Mucosa of rectum (tissue), 2 donors: ENCODE measurements at regions not wholly inside any gene's neighbourhood (a gene's known extent, or its start where the extent isn't known, plus 50 kb on each side); places are given as distances from the start of the nearest gene placed in this dataset.
"Not testable (repeated sequence)": the region's sequence is repeated elsewhere in the genome, so short reads cannot be mapped to it uniquely, and the experiment has no call there.

Source experiments
- H3K27ac ChIP-seq, 2 donors: one replicate each; pipeline ENCODE4 v1.7.0; 2013; ENCODE audit warnings: inconsistent platforms in 2 of 2, low read depth in 2 of 2, low read length in 2 of 2
- H3K27me3 ChIP-seq, 2 donors: one replicate each; pipeline ENCODE4 v1.7.0; 2013; ENCODE audit warnings: low read length in 2 of 2; ENCODE audit not compliant: control insufficient read depth in 2 of 2, insufficient read depth in 2 of 2
- H3K36me3 ChIP-seq, 2 donors: one replicate each; pipeline ENCODE4 v1.7.0; 2013; ENCODE audit warnings: low read length in 2 of 2; ENCODE audit not compliant: control insufficient read depth in 2 of 2, insufficient read depth in 2 of 2
- H3K4me1 ChIP-seq, 2 donors: one replicate each; pipeline ENCODE4 v1.7.0; 2013; ENCODE audit warnings: low read length in 2 of 2, mild to moderate bottlenecking in 1 of 2; ENCODE audit not compliant: control insufficient read depth in 2 of 2, insufficient read depth in 2 of 2
- H3K4me3 ChIP-seq, 2 donors: one replicate each; pipeline ENCODE4 v1.7.0; 2013; ENCODE audit warnings: low read length in 2 of 2
- H3K9ac ChIP-seq, 2 donors: one replicate each; pipeline ENCODE4 v1.7.0; 2013; ENCODE audit warnings: low read length in 2 of 2, low read depth in 1 of 2, mild to moderate bottlenecking in 1 of 2
- H3K9me3 ChIP-seq, 2 donors: one replicate each; pipeline ENCODE4 v1.7.0; 2013; ENCODE audit warnings: low read length in 2 of 2; ENCODE audit not compliant: control insufficient read depth in 2 of 2
- donor health status: healthy.
- donor health status: Normal muscosa, but diverticular disease.

DNA sequence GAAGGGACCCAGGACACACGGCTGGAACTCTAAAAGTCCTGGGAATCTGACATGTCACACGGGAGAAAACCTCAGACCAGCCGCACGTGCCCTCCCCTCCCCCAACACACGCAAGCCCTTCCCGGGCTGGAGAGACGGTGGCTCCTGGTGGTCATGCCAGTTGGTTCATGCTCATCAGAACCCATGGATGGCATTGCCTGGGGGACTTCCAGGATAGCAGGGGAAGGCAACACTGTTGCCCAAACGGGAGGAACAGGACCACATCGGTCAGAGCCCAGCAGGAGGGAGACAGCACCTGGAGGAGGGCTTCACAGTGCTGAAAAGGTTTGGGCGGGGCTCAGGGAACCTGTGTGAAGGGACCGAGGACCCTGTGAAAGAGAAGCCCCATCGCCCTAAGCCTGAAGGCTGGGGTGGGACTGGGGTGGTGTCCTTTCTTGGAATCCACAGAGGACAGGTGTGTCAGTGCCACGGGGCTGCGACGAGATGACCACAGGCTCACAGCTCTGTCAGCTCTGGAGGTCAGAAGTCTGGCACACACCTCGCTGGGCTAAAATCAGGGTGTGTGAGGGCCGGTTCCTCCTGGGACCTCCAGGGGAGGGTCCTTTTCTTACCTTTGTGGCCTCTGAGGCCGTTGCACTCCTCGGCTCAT is 151.7 kb upstream of the ZNF469 start:
- not testable (repeated sequence) for H3K36me3 ChIP-seq, H3K27ac ChIP-seq, H3K9me3 ChIP-seq, H3K4me1 ChIP-seq, H3K4me3 ChIP-seq, H3K9ac ChIP-seq, H3K27me3 ChIP-seq

DNA sequence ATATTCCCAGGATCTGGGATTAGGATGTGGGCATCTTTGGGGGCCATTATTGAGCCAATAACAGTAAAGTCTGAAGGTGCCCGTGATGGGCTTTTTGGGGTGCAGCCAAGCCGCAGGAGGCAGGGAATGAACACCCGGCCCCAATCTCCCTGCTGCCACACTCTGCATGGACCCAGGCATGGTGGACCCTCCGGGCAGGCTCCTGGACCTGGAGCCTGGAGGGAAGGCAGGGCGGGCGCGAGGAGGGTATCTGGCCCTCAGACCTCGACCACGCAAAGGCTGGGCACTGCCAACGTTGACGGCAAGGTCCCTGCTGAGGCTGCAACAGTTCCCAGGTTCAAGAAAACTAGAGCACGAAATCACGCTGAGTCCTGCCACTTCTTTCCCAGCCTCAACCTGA is 150.9 kb upstream of the ZNF469 start:
- not testable (repeated sequence) for H3K9ac ChIP-seq, H3K27me3 ChIP-seq, H3K36me3 ChIP-seq, H3K27ac ChIP-seq, H3K4me3 ChIP-seq, H3K9me3 ChIP-seq, H3K4me1 ChIP-seq

DNA sequence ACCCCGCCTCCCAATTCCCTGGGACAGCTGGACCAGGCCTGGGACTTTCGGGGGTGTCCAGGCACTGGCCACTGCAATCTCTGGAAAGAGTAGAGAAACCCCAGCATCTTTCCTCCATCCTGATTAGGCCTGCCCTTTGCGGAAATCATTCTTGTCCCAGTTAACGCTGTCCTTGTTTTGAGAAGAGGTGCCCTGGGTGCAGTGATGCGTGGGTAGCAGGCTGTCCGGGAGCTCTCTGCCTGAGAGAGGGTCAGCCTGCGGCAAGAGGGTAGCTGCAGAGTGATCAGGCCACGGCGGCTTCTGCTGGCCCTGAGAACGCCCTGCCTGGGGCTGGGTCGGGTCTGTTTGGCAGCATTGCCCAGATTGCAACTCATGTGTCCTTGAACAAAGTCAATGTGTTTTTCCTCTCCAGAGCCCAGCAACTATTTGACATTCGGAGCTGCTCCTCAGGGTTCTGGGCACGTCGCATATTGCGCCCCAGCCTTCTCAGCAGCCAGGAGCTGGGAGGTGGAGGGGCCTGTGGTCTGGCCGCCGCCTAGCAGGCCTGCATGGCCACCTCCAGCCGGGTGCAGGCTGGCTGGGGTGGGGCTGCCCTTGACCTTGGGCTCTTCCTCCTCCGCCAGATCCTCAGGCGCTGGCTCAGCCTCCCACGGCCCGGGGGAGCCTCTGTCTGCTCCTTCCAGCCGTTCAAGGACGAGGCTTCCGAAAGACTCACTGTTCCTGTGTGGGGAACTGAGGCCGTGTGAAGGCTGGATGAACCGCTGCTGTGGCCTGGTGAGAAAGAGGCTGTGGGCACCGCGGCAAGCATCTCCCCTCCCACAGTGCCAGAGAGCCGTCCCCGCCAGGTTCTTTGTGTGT is 150.1 kb upstream of the ZNF469 start:
- H3K4me3 ChIP-seq, H3K9ac ChIP-seq, H3K27ac ChIP-seq, H3K4me1 ChIP-seq, H3K27me3 ChIP-seq, H3K9me3 ChIP-seq, H3K36me3 ChIP-seq: not testable (repeated sequence)

DNA sequence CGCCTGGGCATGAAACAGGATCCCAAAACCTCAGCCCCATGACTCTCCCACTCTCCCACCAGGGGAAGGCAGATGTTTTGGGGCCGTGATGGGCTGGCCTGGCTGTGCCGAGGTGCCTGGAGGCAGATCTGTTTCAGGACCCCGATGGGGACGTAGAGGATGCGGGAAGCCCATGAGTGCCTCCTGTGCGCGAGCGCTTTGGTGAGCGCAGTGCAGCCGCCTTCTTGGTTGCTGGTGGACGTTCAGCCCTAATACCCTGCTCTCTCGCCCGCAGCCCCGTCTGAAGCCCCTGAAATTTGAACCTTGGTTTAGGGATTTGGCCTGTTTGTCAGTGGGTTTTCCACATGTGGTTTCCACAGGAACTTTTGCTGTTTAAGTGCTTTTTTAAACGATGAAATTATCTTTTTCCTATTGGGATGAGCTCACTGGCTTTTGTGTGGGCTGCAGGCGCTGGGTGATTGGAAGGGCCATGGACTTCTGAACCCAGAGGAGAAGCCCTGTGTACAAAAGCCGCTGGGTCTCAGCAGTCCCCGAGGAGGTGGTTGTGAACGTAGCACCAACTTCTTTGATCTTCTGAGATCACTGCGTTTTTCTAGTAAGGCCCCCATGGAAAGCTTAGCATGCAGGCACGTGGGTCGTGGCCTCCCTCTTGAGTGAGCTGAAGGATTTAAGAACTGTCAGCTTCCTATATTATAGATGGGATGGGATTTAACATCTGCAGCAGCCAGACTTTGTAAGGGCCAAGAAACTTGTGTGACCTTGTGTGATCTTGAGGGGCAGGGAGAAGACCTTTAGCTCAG is 148.9 kb upstream of the ZNF469 start:
- not testable (repeated sequence) for H3K9ac ChIP-seq, H3K4me1 ChIP-seq, H3K27ac ChIP-seq, H3K9me3 ChIP-seq, H3K27me3 ChIP-seq, H3K4me3 ChIP-seq, H3K36me3 ChIP-seq

DNA sequence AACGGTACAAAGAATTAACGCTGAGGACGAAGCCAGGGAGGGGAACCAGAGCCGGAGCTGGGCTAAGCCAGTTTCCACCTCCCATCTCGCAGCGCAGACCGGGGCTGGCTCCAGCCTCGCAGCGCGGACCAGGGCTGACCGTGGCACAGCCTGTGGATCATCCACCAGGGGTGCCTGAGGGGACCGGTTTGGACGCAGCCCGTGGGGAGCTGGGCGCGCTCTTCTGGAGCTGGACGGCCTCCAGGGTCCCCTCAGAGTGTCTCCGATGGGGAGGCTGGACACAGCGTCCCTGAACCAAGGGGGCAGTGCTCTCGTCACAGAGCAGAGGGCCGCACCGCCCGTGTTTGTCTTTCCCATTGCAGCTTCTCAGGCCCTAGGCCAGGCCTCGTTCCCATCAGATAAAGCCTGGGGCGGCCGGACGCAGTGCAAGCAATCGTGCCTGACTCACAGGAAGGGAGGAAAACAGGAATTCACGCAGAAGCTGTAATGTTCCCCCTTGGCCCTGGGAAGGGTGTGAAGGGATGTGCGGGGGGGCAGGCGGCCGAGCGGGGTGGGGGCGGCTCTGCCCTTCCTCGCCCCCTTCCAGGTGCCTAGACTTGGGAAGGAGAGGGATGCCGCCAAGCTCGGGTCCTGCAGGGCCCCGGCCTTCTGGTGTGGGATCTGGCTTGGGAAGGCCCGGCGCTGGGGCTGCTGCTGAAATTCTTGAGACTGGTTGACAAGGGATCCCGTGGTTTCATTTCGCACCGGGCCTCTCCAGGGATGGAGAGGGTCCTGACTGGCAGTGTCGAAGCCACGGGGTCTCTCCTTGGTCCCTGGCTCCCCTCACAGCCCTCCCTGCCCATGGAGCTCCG is 148.1 kb upstream of the ZNF469 start:
- H3K9ac ChIP-seq, H3K27ac ChIP-seq, H3K4me3 ChIP-seq, H3K4me1 ChIP-seq, H3K9me3 ChIP-seq, H3K27me3 ChIP-seq, H3K36me3 ChIP-seq: not testable (repeated sequence)

- H3K4me1 ChIP-seq, result not testable (repeated sequence)
Measured at GRCh38 chr16:88235691-88236090, 147.1 kb upstream of the ZNF469 start.

GRCh38 chr16:88236229-88236628 is 146.5 kb upstream of the ZNF469 start:
- H3K27ac ChIP-seq, H3K27me3 ChIP-seq, H3K4me3 ChIP-seq, H3K4me1 ChIP-seq, H3K9me3 ChIP-seq, H3K9ac ChIP-seq, H3K36me3 ChIP-seq: not testable (repeated sequence)

More at GRCh38 chr16:88235691-88236090, 147.1 kb upstream of the ZNF469 start:
- H3K9me3 ChIP-seq, H3K4me3 ChIP-seq, H3K27me3 ChIP-seq, H3K27ac ChIP-seq, H3K36me3 ChIP-seq, H3K9ac ChIP-seq: not testable (repeated sequence)

GRCh38 chr16:88237314-88237713 is 145.4 kb upstream of the ZNF469 start:
- not testable (repeated sequence) for H3K4me1 ChIP-seq, H3K27ac ChIP-seq, H3K9ac ChIP-seq, H3K4me3 ChIP-seq, H3K27me3 ChIP-seq, H3K9me3 ChIP-seq, H3K36me3 ChIP-seq

DNA sequence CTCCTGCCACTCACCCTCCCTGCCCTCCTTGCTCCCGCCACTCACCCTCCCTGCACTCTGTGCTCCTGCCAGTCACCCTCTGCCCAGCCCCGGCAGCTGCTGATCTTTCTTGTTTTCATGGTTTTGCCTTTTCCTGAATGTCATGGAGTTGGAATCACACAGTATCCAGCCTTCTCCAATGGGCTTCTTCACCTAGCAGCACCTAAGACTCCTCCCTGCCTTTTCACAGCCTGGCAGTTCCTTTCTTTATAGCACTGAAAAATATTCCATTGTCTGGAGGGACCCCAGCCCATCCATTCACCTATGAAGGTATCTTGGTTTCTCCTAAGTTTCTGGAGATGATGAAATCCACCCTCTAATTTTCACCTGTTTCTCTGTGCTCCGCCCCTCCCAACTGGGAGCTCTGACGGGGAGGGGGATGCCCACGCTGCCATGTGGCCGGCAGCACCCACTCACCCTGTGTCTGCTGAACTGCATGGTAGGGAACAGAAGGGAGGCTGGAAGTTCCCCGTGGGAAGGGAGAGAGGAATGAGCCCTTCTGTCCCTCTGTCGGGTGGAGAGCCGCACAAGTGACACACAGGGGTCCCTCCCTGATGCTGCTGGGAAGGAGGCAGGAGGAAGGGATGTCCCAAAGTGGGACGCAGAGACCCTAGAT is 144.9 kb upstream of the ZNF469 start:
- not testable (repeated sequence) for H3K27me3 ChIP-seq, H3K9ac ChIP-seq, H3K4me3 ChIP-seq, H3K9me3 ChIP-seq, H3K4me1 ChIP-seq, H3K27ac ChIP-seq, H3K36me3 ChIP-seq
